ENCODE measurements at regions not wholly inside any gene's neighbourhood (a gene's known extent, or its start where the extent isn't known, plus 50 kb on each side); places are given as distances from the start of the nearest gene placed in this dataset.

DNA sequence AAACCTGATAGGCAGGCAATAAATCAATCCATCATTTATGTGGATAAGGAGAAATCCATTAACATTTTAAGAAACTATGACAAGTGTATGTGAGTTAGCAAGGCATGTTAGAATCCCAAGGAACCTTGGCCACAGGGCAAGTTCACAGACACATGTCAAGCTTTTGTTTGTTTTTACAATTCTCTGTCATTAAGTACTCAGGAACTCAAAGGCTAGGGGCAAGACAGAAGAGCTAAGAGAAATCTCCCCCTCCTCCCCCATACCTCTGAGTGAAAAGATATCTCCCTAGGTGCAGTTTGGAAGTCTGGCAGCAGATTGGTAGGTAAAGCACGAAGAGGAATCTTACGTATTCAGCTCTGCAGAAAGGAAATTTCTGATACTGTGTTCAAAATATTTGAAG, 348.1 kb downstream of the IRS1 start:
- no peak for TF ChIP-seq POLR2A (IDR thresholded peaks at IDR 0.05)
- TF ChIP-seq, protein P1, sequence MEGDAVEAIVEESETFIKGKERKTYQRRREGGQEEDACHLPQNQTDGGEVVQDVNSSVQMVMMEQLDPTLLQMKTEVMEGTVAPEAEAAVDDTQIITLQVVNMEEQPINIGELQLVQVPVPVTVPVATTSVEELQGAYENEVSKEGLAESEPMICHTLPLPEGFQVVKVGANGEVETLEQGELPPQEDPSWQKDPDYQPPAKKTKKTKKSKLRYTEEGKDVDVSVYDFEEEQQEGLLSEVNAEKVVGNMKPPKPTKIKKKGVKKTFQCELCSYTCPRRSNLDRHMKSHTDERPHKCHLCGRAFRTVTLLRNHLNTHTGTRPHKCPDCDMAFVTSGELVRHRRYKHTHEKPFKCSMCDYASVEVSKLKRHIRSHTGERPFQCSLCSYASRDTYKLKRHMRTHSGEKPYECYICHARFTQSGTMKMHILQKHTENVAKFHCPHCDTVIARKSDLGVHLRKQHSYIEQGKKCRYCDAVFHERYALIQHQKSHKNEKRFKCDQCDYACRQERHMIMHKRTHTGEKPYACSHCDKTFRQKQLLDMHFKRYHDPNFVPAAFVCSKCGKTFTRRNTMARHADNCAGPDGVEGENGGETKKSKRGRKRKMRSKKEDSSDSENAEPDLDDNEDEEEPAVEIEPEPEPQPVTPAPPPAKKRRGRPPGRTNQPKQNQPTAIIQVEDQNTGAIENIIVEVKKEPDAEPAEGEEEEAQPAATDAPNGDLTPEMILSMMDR (IDR thresholded peaks at IDR 0.05), result no peak

Data from heart left ventricle (tissue), 13 donors.